ENCODE measurements at regions not wholly inside any gene's neighbourhood (a gene's known extent, or its start where the extent isn't known, plus 50 kb on each side); places are given as distances from the start of the nearest gene placed in this dataset.

- TF ChIP-seq, protein P1, sequence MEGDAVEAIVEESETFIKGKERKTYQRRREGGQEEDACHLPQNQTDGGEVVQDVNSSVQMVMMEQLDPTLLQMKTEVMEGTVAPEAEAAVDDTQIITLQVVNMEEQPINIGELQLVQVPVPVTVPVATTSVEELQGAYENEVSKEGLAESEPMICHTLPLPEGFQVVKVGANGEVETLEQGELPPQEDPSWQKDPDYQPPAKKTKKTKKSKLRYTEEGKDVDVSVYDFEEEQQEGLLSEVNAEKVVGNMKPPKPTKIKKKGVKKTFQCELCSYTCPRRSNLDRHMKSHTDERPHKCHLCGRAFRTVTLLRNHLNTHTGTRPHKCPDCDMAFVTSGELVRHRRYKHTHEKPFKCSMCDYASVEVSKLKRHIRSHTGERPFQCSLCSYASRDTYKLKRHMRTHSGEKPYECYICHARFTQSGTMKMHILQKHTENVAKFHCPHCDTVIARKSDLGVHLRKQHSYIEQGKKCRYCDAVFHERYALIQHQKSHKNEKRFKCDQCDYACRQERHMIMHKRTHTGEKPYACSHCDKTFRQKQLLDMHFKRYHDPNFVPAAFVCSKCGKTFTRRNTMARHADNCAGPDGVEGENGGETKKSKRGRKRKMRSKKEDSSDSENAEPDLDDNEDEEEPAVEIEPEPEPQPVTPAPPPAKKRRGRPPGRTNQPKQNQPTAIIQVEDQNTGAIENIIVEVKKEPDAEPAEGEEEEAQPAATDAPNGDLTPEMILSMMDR (IDR thresholded peaks at IDR 0.05; ENCODE audit: low read depth, low read length, poor library complexity, severe bottlenecking): no peak
- no peak for TF ChIP-seq EZH2phosphoT487 (IDR thresholded peaks at IDR 0.05; ENCODE audit: borderline replicate concordance, low read length)
These were observed 156.1 kb downstream of the SLC35B3 start for GRCh38 chr6:8279041-8279805.

Data from DOHH2 (cell line).